OCI-LY3 (cell line): ENCODE measurements at regions not wholly inside any gene's neighbourhood (a gene's known extent, or its start where the extent isn't known, plus 50 kb on each side); places are given as distances from the start of the nearest gene placed in this dataset.

ENCODE experiments used
- CTCF ChIP-seq: fragments of 200-600, 300-600 bp; sonication (generic); IDR thresholded peaks from 2 replicates; pipeline ENCODE4 v1.5.1; 2014; ENCODE audit warnings: antibody characterized with exemption, low read length, low read depth
- EZH2phosphoT487 ChIP-seq: fragments of 200-600 bp; shearing (Covaris generic); IDR thresholded peaks from 2 replicates; pipeline ENCODE4 v1.6.1; 2018; ENCODE audit warnings: antibody characterized with exemption, mixed run types, low read depth

GRCh38 chr18:37844209-37844970 is 278.8 kb upstream of the CELF4 start:
- TF ChIP-seq CTCF = no peak
- no peak for TF ChIP-seq EZH2phosphoT487
